Hematopoietic multipotent progenitor cell treated with erythropoietin and hydrocortisone succinate and interleukin-3 and kit ligand, for 17 days (in vitro differentiated cells): ENCODE measurements at regions not wholly inside any gene's neighbourhood (a gene's known extent, or its start where the extent isn't known, plus 50 kb on each side); places are given as distances from the start of the nearest gene placed in this dataset.

Experiments
- DNase-seq: peaks from one replicate; pipeline ENCODE4 v3.0.0-alpha.2; 2015; ENCODE audit warnings: low spot score

DNA sequence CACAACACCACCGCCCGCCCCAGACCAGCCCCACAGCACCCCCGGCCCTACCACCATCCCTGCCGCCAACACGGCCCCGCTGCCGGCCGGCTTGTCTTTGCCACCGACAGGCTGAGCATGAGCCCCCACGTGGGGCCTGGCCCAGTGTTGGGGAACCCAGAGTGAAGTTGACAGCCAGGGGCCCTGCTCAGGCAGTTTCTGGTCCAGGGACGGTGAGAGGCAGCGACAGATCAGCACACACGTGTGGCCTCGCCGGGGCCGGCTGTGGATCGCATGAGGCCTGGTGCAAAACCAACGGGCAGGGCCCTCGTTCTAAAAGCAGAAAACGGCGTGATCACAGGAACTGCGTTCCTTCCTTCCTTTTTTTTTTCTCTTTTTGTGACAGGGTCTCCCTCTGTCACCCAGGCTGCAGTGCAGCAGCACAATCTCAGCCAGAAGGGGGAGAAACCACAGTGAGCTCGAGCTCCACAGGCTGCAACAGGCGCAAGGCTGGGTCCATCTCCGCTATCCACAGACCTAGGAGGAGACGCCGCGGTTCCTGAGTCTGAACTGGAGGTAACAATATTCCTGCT lies 50.5 kb upstream of the FBRSL1 start:
- DNase-seq: no peak

DNA sequence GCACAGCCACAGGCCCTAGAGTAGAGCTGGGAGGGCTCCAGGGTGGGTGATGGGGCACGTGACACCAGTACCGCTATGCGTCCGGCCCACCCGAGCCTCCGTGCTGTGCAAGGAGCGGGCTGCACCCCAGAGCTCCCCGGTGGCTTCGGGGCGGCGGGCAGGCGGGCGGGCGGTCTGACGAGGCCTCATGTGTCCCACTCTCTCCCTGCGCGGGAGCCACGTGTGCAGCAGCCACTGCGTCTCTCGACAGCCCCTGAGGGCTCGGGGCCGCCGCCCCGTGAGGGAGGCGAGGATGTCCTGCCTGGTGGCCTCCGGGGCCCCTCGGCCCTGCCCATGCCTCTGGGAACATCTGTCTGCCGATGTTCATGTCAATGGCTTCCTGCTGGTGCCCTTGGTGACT lies 51.2 kb upstream of the FBRSL1 start:
- no peak for DNase-seq

- DNase-seq: no peak
Observed at GRCh38 chr12:132437943-132438700, 51.8 kb upstream of the FBRSL1 start.

DNA sequence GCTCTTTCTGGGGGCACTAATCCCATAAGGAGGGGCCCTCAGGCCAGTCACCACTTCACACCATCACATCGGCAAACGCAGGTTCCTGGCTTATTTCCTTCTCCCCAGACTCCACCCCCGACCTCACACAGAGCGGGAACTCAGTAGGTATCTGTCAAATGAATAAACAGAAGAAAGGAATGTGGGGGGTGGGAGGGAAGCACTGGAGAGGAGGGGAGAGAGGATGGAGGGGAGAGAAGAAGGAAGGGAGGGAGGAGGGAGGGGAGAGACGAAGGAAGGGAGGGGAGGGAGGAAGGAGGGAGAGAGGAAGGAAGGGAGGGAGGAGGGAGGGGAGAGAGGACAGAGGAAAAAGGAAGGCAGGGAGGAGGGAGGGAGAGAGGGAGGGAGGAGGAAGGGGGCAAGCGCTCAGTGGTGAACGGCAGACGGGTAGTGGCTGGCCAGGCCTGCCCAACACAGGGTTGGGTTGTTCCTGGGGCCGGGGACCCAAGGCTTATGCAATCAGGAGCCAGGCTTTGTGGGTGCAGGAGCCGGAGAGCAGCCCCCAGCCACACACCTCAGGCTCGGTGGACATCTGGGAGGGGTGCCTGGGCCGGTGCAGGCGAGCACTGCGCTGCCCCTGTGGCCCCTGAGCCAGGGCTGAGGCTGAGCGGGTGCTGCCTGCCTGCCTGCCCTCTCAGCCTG lies 52.6 kb upstream of the FBRSL1 start:
- no peak for DNase-seq

GRCh38 chr12:132436791-132437251 lies 53.1 kb upstream of the FBRSL1 start:
- no peak for DNase-seq

DNA sequence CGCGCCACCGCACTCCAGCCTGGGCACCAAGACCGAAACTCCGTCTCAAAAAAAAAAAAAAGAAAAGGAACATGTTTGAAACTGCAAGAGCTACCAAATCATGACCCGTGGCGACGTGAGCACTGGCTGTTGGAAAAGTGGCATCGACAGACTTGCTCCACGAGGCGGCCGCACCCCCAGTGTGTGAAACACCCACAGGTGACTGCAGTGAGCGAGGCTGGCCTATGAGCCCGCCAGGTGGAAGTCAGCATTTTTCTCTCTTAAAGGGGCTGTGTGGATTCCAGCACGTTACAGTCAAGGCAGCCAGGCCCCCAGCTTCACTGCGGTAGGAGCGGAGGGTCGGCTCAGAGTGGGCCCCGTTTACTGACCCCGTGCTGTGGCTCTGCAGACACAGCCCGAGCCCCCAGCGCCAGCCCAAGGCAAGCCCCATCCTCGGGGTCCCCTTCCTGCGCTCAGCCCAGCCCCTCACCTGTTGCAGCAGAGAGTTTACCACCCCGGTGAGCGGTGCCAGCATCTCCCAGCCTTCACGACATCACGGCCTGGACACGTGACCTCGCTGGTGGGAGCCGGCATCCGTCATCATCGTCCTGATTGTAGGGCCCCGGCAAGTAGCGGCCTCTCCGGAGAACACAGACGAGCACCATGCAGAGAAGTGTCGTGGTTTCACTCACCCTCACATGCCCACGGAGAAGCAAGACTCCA lies 54.3 kb upstream of the FBRSL1 start:
- DNase-seq: no peak

DNA sequence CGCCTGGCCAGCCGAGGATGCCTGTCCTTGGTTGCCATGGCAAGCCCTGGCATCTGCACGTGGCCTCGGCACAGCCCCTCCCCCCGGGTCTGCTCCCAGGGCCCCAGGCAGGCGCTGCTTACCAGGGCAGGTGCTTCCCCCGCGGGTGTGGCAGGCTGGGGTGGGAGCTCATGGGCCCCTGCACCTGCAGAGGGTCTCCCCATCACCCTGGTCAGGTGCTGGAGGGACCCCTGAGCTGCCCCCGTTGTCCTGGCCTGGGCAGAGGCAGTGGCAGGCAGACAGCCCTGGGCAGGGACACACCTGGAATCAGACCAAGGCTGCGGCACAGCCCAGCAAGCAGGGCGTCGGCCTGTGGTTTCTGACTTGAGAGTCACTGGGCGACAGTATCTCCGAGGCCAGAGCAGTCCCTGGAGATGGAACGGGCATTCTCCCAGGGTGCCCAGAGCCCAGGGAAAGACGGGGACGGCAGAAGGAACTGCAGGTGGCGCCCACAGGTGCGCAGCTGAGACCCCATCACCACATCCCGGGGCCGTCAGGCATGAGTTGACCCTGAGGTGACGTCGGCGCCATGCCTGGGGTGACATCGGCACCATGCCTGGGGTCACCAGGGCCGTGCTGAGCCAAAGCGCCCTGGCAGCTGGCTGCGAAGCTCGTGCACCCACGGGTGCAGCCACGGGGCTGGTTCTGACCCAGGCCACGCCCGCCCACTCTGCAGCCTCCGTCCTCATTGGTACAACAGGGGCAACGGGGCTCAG lies 56.1 kb upstream of the FBRSL1 start:
- DNase-seq: no peak

DNA sequence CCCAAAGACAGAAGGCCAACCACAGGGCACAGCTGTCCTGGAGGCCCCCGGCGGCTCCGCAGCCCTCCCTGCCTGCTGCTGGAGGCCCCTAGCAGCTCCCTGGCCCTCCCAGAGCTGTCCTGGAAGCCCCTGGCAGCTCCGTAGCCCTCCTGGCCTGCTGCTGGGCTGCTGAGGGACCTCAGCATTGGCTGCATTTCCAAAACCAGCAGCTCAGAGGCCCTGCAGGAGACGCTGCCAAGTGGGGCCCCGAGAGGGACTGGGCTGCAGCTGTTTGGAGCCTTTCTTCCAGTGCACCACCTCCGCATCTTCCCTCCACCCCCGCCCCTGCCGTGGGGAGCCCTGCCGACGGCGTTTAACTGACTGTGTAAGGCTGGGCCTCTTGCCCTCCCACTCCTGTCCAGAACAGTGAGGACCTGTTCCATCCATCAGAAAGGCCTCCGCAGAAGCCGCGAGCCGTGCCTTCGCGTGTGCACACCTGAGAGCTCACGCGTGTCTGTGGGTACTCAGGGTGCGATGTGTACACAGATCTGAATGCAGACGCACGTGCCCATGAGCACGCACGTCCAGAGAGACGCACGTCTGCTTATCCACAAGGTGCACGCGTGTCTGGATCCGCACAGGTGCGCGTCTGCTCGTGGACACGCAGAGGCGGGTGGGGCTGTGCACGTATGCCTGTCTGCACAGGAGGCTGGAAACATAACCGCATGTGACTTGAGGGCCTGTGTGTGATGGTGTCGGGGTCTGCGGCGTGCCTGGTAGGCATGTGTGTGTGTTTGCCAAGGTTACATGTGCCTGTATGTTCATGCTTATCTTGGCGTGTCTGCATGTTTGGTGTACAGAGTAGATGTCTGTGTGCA lies 57.0 kb upstream of the FBRSL1 start:
- no peak for DNase-seq

GRCh38 chr12:132432126-132432705 lies 57.7 kb upstream of the FBRSL1 start:
- no peak for DNase-seq

- no peak for DNase-seq
Observed at GRCh38 chr12:132430838-132431774, 58.8 kb upstream of the FBRSL1 start.

DNA sequence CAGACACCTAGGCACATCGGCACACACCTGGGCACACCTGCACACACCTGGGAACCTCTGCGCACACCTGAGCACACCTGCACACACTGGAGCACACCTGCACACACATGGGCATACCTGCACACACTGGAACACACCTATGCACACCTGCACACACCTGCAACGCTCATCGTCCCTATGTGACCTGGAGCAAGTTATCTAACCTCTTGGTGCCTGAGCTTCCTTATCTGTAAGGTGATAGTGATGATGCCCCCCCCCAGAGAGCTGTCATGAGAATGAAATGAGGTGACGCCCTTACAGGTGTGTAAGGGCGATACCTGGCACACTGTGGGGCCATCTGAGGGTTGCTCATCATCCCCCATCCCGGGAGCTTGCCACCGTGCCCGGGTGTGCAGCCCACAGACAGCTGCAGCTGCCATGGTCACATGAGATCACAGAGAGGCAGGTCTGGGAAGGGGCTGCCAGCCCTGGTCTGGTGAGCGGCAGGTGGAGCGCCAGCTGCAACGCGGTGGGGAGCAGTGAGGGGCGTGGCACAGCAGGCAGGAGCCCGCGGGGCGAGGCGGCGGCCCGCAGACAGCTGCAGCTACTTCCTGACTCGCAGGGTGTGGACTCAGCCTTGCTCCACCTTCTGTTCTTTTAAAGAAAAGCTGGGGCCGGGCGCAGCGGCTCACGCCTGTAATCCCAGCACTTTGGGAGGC lies 59.9 kb upstream of the FBRSL1 start:
- DNase-seq: no peak

DNA sequence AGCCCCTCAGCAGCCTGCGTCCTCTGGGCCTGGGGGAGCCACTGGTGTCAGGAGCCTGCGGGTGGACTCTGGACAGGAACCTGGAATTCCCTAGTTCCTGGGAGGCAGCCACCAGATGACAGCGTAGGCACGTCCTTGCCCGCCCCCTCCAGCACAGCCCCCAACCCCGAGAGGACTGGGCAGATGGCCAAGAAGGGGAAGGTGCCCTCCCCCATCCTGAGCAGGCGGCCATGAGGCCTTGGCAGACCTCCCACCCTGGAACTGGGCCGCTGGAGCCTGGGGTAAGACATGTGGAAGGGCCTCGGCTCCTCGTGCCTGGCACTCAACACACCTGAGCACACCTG lies 60.4 kb upstream of the FBRSL1 start:
- DNase-seq: no peak

GRCh38 chr12:132428936-132429601 lies 60.9 kb upstream of the FBRSL1 start:
- no peak for DNase-seq

DNA sequence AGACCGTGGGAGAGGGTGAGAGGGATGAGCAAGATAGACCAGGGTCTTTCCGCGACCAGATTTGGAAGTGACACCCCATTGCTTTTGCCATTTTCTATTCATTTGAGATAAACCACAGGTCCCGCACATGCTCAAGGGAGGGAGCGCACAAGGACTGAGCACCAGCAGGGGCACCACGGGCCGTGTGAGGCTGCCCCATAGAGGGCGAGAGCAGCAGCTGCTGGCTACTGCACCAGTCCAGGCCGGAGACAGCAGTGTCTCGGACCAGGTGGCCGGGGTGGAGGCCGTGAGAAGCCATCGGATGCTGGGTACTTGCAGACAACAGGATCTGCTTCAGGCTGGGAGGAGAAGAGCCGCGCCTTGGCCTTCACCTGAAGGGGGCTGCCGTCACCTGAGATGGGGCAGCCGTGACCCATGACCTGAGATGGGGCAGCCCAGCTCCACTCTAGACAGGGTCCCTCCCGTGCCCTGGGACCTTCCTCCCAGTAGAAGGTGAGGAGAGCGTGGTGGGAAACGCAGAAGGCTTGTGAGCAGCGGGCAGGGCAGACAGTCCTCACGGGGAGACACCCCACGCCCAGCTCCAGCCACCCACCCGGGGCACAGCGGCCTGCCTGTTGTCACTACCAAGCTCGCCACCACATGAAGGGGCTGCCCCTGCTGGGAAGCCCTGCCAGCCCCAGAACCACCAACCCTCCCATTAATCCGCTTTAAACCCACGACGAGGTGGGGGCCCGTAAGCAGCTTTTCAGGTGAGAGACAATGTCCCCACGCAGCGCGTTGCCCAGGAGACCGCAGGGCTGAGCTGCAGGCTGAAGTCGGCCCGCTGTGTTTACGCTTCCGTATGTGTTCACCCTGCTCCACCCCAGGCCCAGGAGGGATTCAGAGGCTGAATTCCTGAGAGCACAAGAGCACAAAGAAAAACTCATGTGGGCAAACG lies 61.7 kb upstream of the FBRSL1 start:
- DNase-seq: no peak

GRCh38 chr12:132427174-132427768 lies 62.7 kb upstream of the FBRSL1 start:
- DNase-seq: no peak

GRCh38 chr12:132426349-132427173 lies 63.4 kb upstream of the FBRSL1 start:
- DNase-seq: no peak
